Mesodermal cell (in vitro differentiated cells): ENCODE measurements at regions not wholly inside any gene's neighbourhood (a gene's known extent, or its start where the extent isn't known, plus 50 kb on each side); places are given as distances from the start of the nearest gene placed in this dataset.

Source experiments
- H3K27ac ChIP-seq: 2 replicates; pipeline ENCODE4 v1.7.0; 2013; ENCODE audit warnings: mild to moderate bottlenecking, low read depth, low read length, moderate library complexity; ENCODE audit not compliant: severe bottlenecking
- H3K36me3 ChIP-seq: 2 replicates; pipeline ENCODE4 v1.7.1; 2013; ENCODE audit warnings: mild to moderate bottlenecking, low read length, moderate library complexity; ENCODE audit not compliant: control insufficient read depth, insufficient read depth
- H3K4me1 ChIP-seq: one replicate; pipeline ENCODE4 v1.7.1; 2013; ENCODE audit warnings: mild to moderate bottlenecking, low read length; ENCODE audit not compliant: insufficient read depth, control insufficient read depth, poor library complexity, severe bottlenecking
- H3K4me3 ChIP-seq: 2 replicates; pipeline ENCODE4 v1.7.0; 2013; ENCODE audit warnings: low read length, control low read depth, mild to moderate bottlenecking; ENCODE audit not compliant: insufficient read depth, poor library complexity, severe bottlenecking; ENCODE audit errors: extremely low read depth
- H3K9me3 ChIP-seq: 2 replicates; pipeline ENCODE4 v1.7.1; 2013; ENCODE audit warnings: mild to moderate bottlenecking, low read length, moderate library complexity; ENCODE audit not compliant: control insufficient read depth
- WGBS, 2 experiments: methylation state at CpG; one replicate each; pipeline ENCODE4 v1.1.5; 2013; ENCODE audit warnings: missing lambda C conversion rate in 2 of 2; ENCODE audit not compliant: insufficient coverage in 2 of 2; 5-methylcytosine and 5-hydroxymethylcytosine counted together

DNA sequence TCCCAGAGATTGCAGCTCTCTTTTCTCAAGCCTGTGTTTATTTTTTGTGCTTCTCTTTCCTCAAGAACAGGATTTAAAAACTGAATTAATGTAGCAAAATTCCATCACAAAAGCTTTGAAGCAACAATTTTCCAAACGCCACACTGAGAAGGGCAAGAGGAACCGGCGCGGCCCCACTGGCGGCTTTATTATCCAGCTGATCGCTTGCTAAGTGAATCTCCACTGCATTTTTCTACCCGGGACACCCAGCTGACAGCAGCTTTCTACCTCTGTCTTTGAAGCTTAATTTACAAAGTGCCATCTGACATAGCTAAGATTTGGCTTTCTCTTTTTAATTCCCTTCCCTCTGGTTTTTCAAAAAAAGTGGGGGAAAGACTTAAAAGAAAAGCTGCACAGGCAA lies 369.3 kb upstream of the C1orf174 start:
- Histone ChIP-seq H3K27ac (no peak overlapping the region), H3K36me3 (no peaks in the 10 kb centered on the region), H3K4me3 (no peak overlapping the region), H3K9me3 (no peaks in the 10 kb centered on the region), H3K4me1 (no peaks in the 10 kb centered on the region)
- WGBS, 2 experiments: 78 to 88% methylated on average over 6 to 7 of the region's 7 CpGs

DNA sequence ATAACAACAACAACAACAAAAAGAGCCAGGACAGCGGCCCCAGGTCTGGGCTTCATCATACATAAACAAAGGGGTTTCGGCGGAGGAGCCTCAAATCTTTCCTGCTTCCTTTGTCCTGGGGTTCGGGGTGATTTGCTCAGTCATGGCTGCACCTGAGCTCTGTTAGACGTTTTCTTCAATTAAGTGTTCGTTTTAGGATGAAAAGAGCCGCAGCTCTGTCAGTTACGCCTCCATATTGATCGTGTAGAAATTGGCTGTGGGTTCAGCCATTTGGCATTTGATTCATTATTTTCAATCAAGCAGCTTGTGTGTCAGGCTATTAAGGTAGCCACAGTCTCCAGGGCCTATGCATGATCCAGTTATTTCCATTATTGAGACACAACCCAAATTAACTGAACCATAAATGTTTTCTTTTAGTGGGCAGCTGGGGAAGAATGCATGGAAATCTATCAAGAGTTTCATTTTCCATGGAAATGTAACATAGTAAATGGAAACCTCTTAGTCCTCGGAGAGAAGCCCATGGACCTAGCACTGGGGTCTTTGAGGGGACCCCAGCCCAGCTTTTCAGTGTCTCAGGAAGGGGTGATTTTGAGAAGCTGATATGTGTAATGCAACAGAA lies 370.0 kb upstream of the C1orf174 start:
- no peak overlapping the region for H3K27ac ChIP-seq
- 88 to 90% methylated on average over 9 to 10 of the region's 10 CpGs for WGBS, 2 experiments
- H3K36me3 ChIP-seq: no peaks in the 10 kb centered on the region
- no peak overlapping the region for H3K4me3 ChIP-seq
- peaks cover under 1% of the 10 kb centered on the region for H3K9me3 ChIP-seq
- H3K4me1 ChIP-seq: no peaks in the 10 kb centered on the region

DNA sequence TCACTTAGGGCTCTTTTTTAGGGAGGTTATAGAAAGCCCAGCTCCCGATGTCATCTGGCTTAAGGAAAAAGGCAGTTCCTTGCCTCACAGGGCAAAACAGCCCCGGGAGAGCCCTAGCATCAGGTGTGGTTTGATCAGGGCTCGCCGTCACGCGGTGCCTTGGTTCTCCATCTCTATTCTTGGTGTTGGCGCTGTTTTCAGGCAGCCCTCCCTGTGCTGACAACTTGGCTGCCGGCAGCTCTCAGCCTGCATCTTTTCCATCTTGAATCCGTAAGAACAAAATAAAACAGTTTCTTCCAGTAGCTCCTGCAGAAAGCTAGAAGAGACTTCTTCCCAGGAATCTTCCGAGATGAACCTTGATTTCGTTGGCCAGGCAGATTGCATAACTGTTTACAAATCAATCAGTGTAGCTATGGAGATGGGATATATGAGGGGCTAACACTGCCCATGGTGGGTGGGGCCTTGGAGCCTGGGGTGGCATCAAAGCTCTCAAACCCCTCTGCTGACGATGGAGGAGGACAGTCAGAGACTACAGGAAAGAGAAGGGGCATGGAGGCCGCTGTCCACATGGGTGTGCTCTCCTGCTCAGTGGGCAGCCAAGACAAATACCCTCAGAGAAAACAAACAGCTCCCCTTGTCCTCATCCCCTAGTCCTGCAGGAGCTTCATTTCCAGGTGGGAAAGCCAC lies 370.7 kb upstream of the C1orf174 start:
- Histone ChIP-seq H3K27ac (no peak overlapping the region), H3K9me3 (peaks cover 5% of the 10 kb centered on the region), H3K36me3 (no peaks in the 10 kb centered on the region), H3K4me1 (no peaks in the 10 kb centered on the region), H3K4me3 (no peak overlapping the region)
- WGBS, 2 experiments: 92 to 98% methylated on average over 11 to 12 of the region's 13 CpGs

DNA sequence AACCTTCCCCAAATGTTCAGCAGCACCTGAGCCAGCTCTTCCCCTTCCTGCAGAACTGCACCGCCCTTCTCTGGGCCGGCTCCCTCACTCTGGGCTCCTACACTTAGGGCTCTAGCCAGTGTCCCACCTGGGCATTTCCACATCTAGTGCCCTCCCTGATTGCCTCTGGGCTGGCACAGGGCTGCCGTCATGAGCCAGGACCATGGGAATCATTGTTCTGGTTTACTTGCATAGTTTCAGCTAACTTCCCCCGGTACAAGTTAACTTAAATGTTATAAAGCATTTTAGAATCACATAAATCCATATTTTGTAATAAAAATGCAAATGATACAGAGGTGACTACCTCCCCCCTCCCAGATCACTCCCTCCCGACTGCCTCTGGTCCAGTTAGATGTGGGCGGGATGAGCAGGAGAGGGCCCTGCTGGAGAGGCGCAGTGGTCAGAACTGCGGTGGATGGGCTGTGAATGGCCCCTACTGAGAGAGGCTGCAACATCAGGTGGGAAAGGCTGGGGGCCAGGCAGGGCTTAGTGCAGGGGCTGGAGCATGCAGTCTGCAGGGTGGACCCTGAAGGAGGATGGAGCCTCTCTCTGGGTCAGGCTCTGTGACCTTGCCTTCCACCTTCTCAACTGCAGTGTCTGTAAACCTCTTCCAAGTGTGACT lies 371.4 kb upstream of the C1orf174 start:
- Histone ChIP-seq H3K4me1 (no peaks in the 10 kb centered on the region), H3K36me3 (no peaks in the 10 kb centered on the region), H3K27ac (no peak overlapping the region), H3K9me3 (peaks cover 5% of the 10 kb centered on the region), H3K4me3 (no peak overlapping the region)
- WGBS, 2 experiments: 85 to 86% methylated on average over 5 of the region's 8 CpGs

DNA sequence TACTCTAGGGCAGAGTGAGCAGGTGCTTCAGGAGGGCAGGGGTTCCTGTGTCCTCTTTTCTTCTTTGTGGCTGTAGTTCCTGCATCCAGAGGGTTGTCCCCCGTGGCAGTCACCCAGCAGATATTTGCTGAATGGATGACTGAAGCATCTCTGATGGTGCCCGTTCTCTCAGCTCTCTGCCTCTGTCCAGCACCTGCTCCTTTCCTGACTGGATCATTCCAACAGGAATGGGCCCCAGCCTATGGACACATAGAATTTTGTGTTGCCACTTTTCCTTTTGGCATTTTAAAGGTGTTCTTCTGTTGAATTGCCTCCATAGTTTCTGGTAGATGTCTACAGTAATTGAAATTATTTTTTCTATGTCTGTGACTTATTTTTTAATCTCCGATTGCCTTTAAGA lies 372.5 kb upstream of the C1orf174 start:
- H3K4me1 ChIP-seq: no peaks in the 10 kb centered on the region
- 62 to 72% methylated on average over 2 of the region's 3 CpGs for WGBS, 2 experiments
- H3K27ac ChIP-seq: no peak overlapping the region
- H3K36me3 ChIP-seq: no peaks in the 10 kb centered on the region
- peaks cover 11% of the 10 kb centered on the region for H3K9me3 ChIP-seq
- H3K4me3 ChIP-seq: no peak overlapping the region

DNA sequence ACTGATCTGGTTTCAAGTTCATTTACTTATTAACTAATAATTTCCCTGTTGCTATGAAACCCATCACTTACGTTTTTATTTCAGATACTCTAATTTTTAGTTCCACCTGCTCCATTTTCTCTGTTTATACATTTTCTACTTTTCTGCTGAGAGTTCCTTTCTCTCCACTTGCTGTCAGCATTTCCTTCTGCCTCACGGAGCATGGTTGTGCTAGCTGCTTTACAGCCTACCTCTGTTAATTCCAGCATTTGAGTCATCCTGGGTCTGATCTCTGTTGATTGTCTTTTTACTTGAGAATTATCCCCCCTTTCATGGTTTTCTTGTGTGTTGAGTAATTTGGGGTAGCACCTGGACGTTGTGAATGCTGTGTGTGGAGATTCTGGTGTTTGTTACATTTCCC lies 373.2 kb upstream of the C1orf174 start:
- 82 to 88% methylated on average over 1 to 2 of the region's 3 CpGs for WGBS, 2 experiments
- Histone ChIP-seq H3K36me3 (no peaks in the 10 kb centered on the region), H3K27ac (no peak overlapping the region), H3K9me3 (peaks cover 17% of the 10 kb centered on the region), H3K4me3 (no peak overlapping the region), H3K4me1 (no peaks in the 10 kb centered on the region)

DNA sequence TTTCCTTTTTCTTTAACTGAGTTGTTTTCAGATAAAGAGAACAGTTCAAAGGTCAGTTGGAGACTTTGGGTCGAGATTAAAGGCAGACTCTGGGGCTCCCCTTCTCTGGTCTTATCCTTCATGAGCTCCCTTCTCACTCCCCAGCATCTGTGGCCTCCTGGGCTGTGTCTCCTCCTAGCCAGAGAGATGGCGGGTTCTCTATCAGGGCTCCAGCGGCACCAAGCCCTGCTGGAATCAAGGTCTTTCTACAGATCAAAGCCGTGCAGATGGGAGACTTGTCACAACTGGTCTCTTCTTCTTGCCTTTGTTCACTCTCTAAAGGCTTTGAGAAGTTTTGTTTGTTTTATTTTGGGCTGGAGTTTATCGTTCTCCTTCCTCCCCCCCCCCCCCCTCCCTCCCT lies 373.7 kb upstream of the C1orf174 start:
- no peaks in the 10 kb centered on the region for H3K36me3 ChIP-seq
- H3K9me3 ChIP-seq: peaks cover 18% of the 10 kb centered on the region
- no peak overlapping the region for H3K4me3 ChIP-seq
- no peaks in the 10 kb centered on the region for H3K4me1 ChIP-seq
- no peak overlapping the region for H3K27ac ChIP-seq
- 63 to 75% methylated on average over 2 to 3 of the region's 5 CpGs for WGBS, 2 experiments

DNA sequence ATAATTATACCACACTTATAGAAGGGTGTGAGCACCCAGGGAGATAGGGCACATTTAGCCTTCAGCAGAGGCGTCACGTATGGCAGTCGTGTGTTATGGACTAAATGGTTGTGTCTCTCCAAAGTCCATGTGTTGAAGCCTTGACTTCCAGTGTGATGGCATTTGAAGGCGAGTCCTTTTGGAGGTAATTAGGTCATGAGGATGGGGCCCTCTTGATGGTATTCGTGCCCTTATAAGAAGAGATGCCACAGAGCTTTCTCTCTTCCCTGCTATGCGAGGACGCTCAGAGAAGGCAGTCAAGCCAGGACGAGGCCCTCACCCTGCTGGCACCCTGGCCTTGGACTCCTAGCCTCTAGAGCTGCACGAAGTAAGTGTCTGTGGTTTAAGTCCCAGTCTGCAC lies 375.0 kb upstream of the C1orf174 start:
- no peak overlapping the region for H3K4me3 ChIP-seq
- H3K9me3 ChIP-seq: peaks cover 18% of the 10 kb centered on the region
- no peaks in the 10 kb centered on the region for H3K36me3 ChIP-seq
- 91 to 97% methylated on average over 8 of the region's 9 CpGs for WGBS, 2 experiments
- no peaks in the 10 kb centered on the region for H3K4me1 ChIP-seq
- no peak overlapping the region for H3K27ac ChIP-seq

DNA sequence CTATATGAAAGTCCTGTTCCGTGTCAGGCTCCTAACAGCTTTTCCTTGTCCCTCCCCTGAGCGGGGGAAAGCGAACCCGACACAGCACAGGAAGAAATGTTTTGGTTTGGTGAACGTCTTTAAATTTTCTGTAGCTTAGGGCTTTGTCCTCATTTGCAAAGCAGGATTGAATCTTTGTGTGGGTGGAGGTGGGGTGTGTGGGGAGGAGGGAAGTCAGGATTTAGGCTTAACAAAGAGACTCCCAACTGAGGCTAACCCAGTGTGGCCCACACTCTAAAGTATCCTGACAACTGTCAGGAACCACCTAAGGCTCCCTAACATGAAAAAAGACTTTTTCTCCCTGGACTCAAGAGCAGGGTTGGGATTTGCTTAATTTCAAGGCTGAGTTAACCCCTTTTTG lies 376.2 kb upstream of the C1orf174 start:
- Histone ChIP-seq H3K4me3 (no peak overlapping the region), H3K4me1 (no peaks in the 10 kb centered on the region), H3K36me3 (no peaks in the 10 kb centered on the region), H3K27ac (no peak overlapping the region), H3K9me3 (peaks cover 18% of the 10 kb centered on the region)
- 49% methylated on average over 4 of the region's 5 CpGs; no CpG with 5 or more reads in 1 of the 2 experiments for WGBS, 2 experiments

DNA sequence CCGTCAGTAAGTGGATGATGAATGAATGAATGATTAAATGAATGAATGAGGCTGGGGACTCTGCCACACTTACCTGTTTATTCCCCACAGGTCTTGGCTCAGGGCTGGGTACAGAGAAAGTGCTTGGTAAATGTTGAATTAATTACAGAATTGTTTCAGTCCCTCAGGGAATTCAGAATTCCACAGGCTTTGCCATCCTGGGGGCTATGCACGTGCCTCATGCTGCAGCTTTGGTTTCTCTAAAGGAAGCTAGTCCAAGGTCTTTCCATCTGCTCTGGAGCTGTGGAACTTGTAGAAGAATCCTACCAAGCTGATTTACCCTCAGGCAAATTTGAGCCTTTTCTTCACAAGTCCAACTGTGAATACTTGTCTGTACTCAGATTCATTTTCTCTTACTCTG lies 376.8 kb upstream of the AJAP1 start:
- 60 to 63% methylated on average over 1 of the region's 2 CpGs for WGBS, 2 experiments
- H3K4me3 ChIP-seq: no peak overlapping the region
- peaks cover 18% of the 10 kb centered on the region for H3K9me3 ChIP-seq
- no peaks in the 10 kb centered on the region for H3K4me1 ChIP-seq
- H3K27ac ChIP-seq: no peak overlapping the region
- H3K36me3 ChIP-seq: no peaks in the 10 kb centered on the region

DNA sequence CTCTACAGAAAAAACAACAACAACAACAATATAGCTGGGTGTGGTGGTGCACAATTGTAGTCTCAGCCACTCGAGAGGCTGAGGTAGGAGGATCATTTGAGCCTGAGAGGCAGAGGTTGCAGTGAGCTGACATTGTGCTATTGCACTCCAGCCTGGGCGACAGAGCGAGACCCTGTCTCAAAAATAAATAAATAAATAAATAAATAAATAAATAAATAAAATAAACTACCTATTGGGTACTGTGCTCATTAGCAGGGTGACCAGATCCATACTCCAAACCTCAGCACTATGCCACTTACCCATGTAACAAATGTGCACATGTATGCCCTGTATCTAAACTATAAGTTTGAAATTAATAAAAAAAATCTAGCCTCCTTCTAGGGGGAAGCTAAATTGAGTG lies 369.4 kb upstream of the AJAP1 start:
- Histone ChIP-seq H3K36me3 (no peaks in the 10 kb centered on the region), H3K9me3 (no peaks in the 10 kb centered on the region), H3K4me1 (no peaks in the 10 kb centered on the region), H3K27ac (no peak overlapping the region), H3K4me3 (no peak overlapping the region)
- WGBS, 2 experiments: no CpG with 5 or more reads among the region's 3 CpGs
